ENCODE measurements at regions not wholly inside any gene's neighbourhood (a gene's known extent, or its start where the extent isn't known, plus 50 kb on each side); places are given as distances from the start of the nearest gene placed in this dataset.

- TF ChIP-seq CTCF (IDR thresholded peaks at IDR 0.05; ENCODE audit: low read depth, low read length, poor library complexity, severe bottlenecking), result no peak
- no peak for TF ChIP-seq EZH2phosphoT487 (IDR thresholded peaks at IDR 0.05; ENCODE audit: borderline replicate concordance, low read length)
- H4K20me1 ChIP-seq (ENCODE audit: control insufficient read depth, insufficient read depth, low read depth, low read length), result no peaks in the 10 kb centered on the region
- no peak overlapping the region for H3K27ac ChIP-seq (ENCODE audit: low read depth, low read length)
- H3K4me2 ChIP-seq (ENCODE audit: low read length), result no peak overlapping the region
- no peaks in the 10 kb centered on the region for H3K79me2 ChIP-seq (ENCODE audit: control insufficient read depth, low read length)
- no peaks in the 10 kb centered on the region for H3K4me1 ChIP-seq (ENCODE audit: control insufficient read depth, low read length)
- no peaks in the 10 kb centered on the region for H3F3A ChIP-seq (ENCODE audit: control insufficient read depth, insufficient read depth)
- no peaks in the 10 kb centered on the region for H3K36me3 ChIP-seq (ENCODE audit: control insufficient read depth, low read length)
- no peaks in the 10 kb centered on the region for H3K9me2 ChIP-seq (replicated peaks; ENCODE audit: control insufficient read depth, low read length)
- H3K27me3 ChIP-seq (ENCODE audit: control insufficient read depth, low read length), result no peaks in the 10 kb centered on the region
- H3K9me3 ChIP-seq (ENCODE audit: control insufficient read depth, insufficient read depth, low read length), result no peaks in the 10 kb centered on the region
- H3K4me3 ChIP-seq (ENCODE audit: low read length), result no peak overlapping the region
Observed at GRCh38 chr18:39870591-39870990, 2084.4 kb upstream of the PIK3C3 start.

GRCh38 chr18:39863916-39864315, 2091.1 kb upstream of the PIK3C3 start:
- Histone ChIP-seq H3F3A (ENCODE audit: control insufficient read depth, insufficient read depth) (no peaks in the 10 kb centered on the region), H3K9me3 (ENCODE audit: control insufficient read depth, insufficient read depth, low read length) (no peaks in the 10 kb centered on the region)
- TF ChIP-seq EZH2phosphoT487 (IDR thresholded peaks at IDR 0.05; ENCODE audit: borderline replicate concordance, low read length), result no peak
- TF ChIP-seq CTCF (IDR thresholded peaks at IDR 0.05; ENCODE audit: low read depth, low read length, poor library complexity, severe bottlenecking), result no peak

GRCh38 chr18:39862341-39862740, 2092.7 kb upstream of the PIK3C3 start:
- Histone ChIP-seq H3K9me3 (ENCODE audit: control insufficient read depth, insufficient read depth, low read length) (no peaks in the 10 kb centered on the region), H4K20me1 (ENCODE audit: control insufficient read depth, insufficient read depth, low read depth, low read length) (no peaks in the 10 kb centered on the region), H3K27me3 (ENCODE audit: control insufficient read depth, low read length) (no peaks in the 10 kb centered on the region), H3K36me3 (ENCODE audit: control insufficient read depth, low read length) (no peaks in the 10 kb centered on the region), H3K27ac (ENCODE audit: low read depth, low read length) (no peak overlapping the region), H3K79me2 (ENCODE audit: control insufficient read depth, low read length) (no peaks in the 10 kb centered on the region), H3K4me2 (ENCODE audit: low read length) (no peak overlapping the region), H3K4me3 (ENCODE audit: low read length) (no peak overlapping the region), H3K9me2 (replicated peaks; ENCODE audit: control insufficient read depth, low read length) (no peaks in the 10 kb centered on the region), H3K4me1 (ENCODE audit: control insufficient read depth, low read length) (no peaks in the 10 kb centered on the region), H3F3A (ENCODE audit: control insufficient read depth, insufficient read depth) (no peaks in the 10 kb centered on the region)
- TF ChIP-seq EZH2phosphoT487 (IDR thresholded peaks at IDR 0.05; ENCODE audit: borderline replicate concordance, low read length) (no peak), CTCF (IDR thresholded peaks at IDR 0.05; ENCODE audit: low read depth, low read length, poor library complexity, severe bottlenecking) (no peak)

More at GRCh38 chr18:39863916-39864315, 2091.1 kb upstream of the PIK3C3 start:
- Histone ChIP-seq H3K27ac (ENCODE audit: low read depth, low read length) (no peak overlapping the region), H3K4me1 (ENCODE audit: control insufficient read depth, low read length) (no peaks in the 10 kb centered on the region), H4K20me1 (ENCODE audit: control insufficient read depth, insufficient read depth, low read depth, low read length) (no peaks in the 10 kb centered on the region), H3K79me2 (ENCODE audit: control insufficient read depth, low read length) (no peaks in the 10 kb centered on the region), H3K4me3 (ENCODE audit: low read length) (no peak overlapping the region), H3K9me2 (replicated peaks; ENCODE audit: control insufficient read depth, low read length) (no peaks in the 10 kb centered on the region), H3K4me2 (ENCODE audit: low read length) (no peak overlapping the region), H3K36me3 (ENCODE audit: control insufficient read depth, low read length) (no peaks in the 10 kb centered on the region), H3K27me3 (ENCODE audit: control insufficient read depth, low read length) (no peaks in the 10 kb centered on the region)

- Histone ChIP-seq H3K9me2 (replicated peaks; ENCODE audit: control insufficient read depth, low read length) (no peaks in the 10 kb centered on the region), H3K79me2 (ENCODE audit: control insufficient read depth, low read length) (no peaks in the 10 kb centered on the region), H3K27ac (ENCODE audit: low read depth, low read length) (no peak overlapping the region)
Observed at GRCh38 chr18:39854291-39854690, 2100.7 kb upstream of the PIK3C3 start.

More at GRCh38 chr18:39854291-39854690, 2100.7 kb upstream of the PIK3C3 start:
- Histone ChIP-seq H4K20me1 (ENCODE audit: control insufficient read depth, insufficient read depth, low read depth, low read length) (no peaks in the 10 kb centered on the region), H3K4me3 (ENCODE audit: low read length) (no peak overlapping the region), H3F3A (ENCODE audit: control insufficient read depth, insufficient read depth) (no peaks in the 10 kb centered on the region), H3K4me2 (ENCODE audit: low read length) (no peak overlapping the region), H3K27me3 (ENCODE audit: control insufficient read depth, low read length) (no peaks in the 10 kb centered on the region), H3K36me3 (ENCODE audit: control insufficient read depth, low read length) (no peaks in the 10 kb centered on the region), H3K9me3 (ENCODE audit: control insufficient read depth, insufficient read depth, low read length) (no peaks in the 10 kb centered on the region), H3K4me1 (ENCODE audit: control insufficient read depth, low read length) (no peaks in the 10 kb centered on the region)
- TF ChIP-seq CTCF (IDR thresholded peaks at IDR 0.05; ENCODE audit: low read depth, low read length, poor library complexity, severe bottlenecking), result no peak

Data from DOHH2 (cell line).